ENCODE measurements at regions not wholly inside any gene's neighbourhood (a gene's known extent, or its start where the extent isn't known, plus 50 kb on each side); places are given as distances from the start of the nearest gene placed in this dataset.

DNA sequence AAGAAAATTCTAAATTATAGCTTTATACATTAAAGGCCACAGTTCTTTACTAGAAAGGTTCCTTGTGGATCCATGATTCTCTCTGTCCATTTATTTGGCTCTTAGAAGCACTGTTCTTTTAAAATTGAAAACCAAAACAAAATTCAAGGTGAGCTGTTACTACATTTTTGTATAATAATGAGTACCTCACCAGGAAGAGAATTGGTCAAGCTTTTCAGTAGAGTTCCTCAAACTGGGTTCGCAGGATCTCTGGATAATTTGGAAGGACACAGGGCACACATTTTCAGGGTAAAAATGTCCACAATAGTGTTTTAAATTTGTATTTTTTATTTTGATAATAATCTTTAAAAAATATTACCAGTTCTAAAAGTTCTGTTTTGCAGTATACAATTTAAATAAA, 93.0 kb downstream of the PPP1R3A start:
- Histone ChIP-seq H3K27ac (ENCODE audit: low read depth) (no peak overlapping the region), H3K4me1 (ENCODE audit: insufficient read depth) (no peaks in the 10 kb centered on the region), H3K36me3 (ENCODE audit: insufficient read depth) (no peaks in the 10 kb centered on the region), H3K4me3 (ENCODE audit: low read depth, low read length) (no peak overlapping the region)
- WGBS, result 95% methylated on average over 1 of the region's 1 CpG
- no peak for DNase-seq (ENCODE audit: extremely low spot score)

- no peak overlapping the region for H3K4me3 ChIP-seq (ENCODE audit: low read depth, low read length)
- no peaks in the 10 kb centered on the region for H3K36me3 ChIP-seq (ENCODE audit: insufficient read depth)
- DNase-seq (ENCODE audit: extremely low spot score), result no peak
- H3K27ac ChIP-seq (ENCODE audit: low read depth), result no peak overlapping the region
- H3K4me1 ChIP-seq (ENCODE audit: insufficient read depth), result no peaks in the 10 kb centered on the region
- 52% methylated on average over 3 of the region's 3 CpGs for WGBS
Measured at GRCh38 chr7:113824117-113824823, 94.5 kb downstream of the PPP1R3A start.

DNA sequence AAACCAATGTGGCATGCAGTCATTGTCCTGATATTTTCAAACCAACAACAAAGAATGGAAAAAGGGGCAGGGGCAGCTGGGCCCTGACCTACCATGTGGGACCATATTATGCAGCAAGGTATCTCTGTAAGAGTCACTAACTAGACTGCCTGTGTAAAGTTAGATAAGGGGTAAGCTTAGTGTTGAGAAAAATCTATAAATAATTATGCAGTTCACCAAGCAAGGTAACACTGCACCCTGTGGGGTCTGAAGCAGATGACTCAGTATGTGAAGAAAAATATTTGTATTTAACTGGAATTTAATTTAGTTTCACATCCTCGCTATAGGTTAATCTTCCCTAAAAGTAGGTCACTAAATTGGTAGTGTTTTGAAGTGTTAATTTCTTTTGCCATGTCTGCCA, 99.3 kb downstream of the PPP1R3A start:
- no peak overlapping the region for H3K4me3 ChIP-seq (ENCODE audit: low read depth, low read length)
- H3K4me1 ChIP-seq (ENCODE audit: insufficient read depth), result no peaks in the 10 kb centered on the region
- H3K36me3 ChIP-seq (ENCODE audit: insufficient read depth), result no peaks in the 10 kb centered on the region
- WGBS, result 70% methylated on average over 1 of the region's 1 CpG
- H3K27ac ChIP-seq (ENCODE audit: low read depth), result no peak overlapping the region
- no peak for DNase-seq (ENCODE audit: extremely low spot score)

GRCh38 chr7:113816639-113817038, 102.2 kb downstream of the PPP1R3A start:
- H3K4me1 ChIP-seq (ENCODE audit: insufficient read depth), result no peaks in the 10 kb centered on the region
- H3K36me3 ChIP-seq (ENCODE audit: insufficient read depth), result no peaks in the 10 kb centered on the region
- no peak overlapping the region for H3K4me3 ChIP-seq (ENCODE audit: low read depth, low read length)
- no peak for DNase-seq (ENCODE audit: extremely low spot score)
- H3K27ac ChIP-seq (ENCODE audit: low read depth), result no peak overlapping the region

- no peak for DNase-seq (ENCODE audit: extremely low spot score)
- Histone ChIP-seq H3K36me3 (ENCODE audit: insufficient read depth) (no peaks in the 10 kb centered on the region), H3K4me3 (ENCODE audit: low read depth, low read length) (no peak overlapping the region), H3K27ac (ENCODE audit: low read depth) (no peak overlapping the region), H3K4me1 (ENCODE audit: insufficient read depth) (no peaks in the 10 kb centered on the region)
- 73% methylated on average over 1 of the region's 1 CpG for WGBS
Measured at GRCh38 chr7:113813471-113813870, 105.3 kb downstream of the PPP1R3A start.

DNA sequence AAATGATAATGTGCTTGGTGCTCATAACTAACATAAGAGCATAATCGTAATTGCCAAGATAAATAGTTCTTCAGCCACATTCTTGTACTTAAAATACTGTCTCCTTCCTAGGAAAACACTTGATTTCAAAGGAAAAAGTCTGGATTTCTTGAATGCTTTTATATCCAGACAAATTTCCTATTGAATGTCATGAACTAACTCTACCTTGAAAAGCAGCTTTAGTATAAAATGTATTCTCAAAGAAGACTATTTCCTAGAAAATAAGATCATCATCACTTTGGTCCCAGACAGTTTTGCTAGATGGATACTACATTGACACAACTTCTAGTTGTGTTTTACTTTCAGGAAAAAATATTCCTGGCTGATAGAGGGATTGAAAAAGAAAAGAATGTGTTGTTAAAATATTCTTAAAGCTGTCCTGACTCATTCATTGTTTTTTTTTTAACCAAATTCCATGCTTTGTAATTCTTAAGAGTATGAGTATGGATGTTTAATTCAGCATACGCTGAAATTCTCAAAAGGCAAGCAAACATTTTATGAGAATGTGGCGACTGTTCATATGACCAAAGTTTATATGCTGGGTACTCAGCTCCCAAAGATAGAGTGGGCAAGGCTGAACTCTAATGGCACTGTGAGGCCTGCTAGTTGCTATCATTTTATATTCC, 106.1 kb downstream of the PPP1R3A start:
- Histone ChIP-seq H3K27ac (ENCODE audit: low read depth) (no peak overlapping the region), H3K36me3 (ENCODE audit: insufficient read depth) (no peaks in the 10 kb centered on the region), H3K4me3 (ENCODE audit: low read depth, low read length) (no peak overlapping the region), H3K4me1 (ENCODE audit: insufficient read depth) (no peaks in the 10 kb centered on the region)
- 75% methylated on average over 3 of the region's 3 CpGs for WGBS
- DNase-seq (ENCODE audit: extremely low spot score), result no peak

DNA sequence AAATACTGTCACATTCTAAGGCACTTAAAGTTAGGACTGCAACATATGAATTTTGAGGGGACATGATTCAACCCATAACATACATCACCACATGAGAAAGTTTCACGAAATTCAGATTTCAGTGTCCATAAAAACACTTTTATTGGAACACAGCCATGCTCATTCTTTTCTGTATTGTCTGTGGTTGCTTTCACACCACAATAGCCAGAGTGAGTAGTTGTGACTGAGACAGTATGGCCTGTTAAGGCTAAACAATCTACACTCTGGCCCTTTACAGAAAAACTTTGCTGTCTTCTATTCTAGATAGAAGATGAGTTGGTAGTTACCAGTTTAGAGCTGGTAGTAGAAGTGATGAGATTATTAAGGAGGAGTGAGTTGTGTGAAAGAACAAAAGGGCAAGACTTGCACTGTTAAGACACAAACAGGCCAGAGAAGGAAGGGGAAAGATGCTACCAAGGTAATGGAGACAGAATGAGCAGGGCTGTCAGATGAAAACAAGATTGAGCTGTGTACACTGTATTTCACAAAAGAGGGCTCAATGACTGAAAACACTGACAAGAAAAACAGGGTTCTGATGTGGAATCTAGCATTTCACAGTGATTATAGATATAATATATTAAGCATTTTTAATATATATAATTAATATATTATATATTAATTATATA, 108.6 kb downstream of the PPP1R3A start:
- 81% methylated on average over 1 of the region's 1 CpG for WGBS

GRCh38 chr7:113809581-113809980, 109.2 kb downstream of the PPP1R3A start:
- Histone ChIP-seq H3K27ac (ENCODE audit: low read depth) (no peak overlapping the region), H3K4me1 (ENCODE audit: insufficient read depth) (no peaks in the 10 kb centered on the region), H3K4me3 (ENCODE audit: low read depth, low read length) (no peak overlapping the region), H3K36me3 (ENCODE audit: insufficient read depth) (no peaks in the 10 kb centered on the region)
- WGBS, result 80% methylated on average over 3 of the region's 3 CpGs
- DNase-seq (ENCODE audit: extremely low spot score), result no peak

More for the DNA sequence above, 108.6 kb downstream of the PPP1R3A start:
- H3K4me3 ChIP-seq (ENCODE audit: low read depth, low read length), result no peak overlapping the region
- H3K27ac ChIP-seq (ENCODE audit: low read depth), result no peak overlapping the region
- no peak for DNase-seq (ENCODE audit: extremely low spot score)
- no peaks in the 10 kb centered on the region for H3K36me3 ChIP-seq (ENCODE audit: insufficient read depth)
- no peaks in the 10 kb centered on the region for H3K4me1 ChIP-seq (ENCODE audit: insufficient read depth)

GRCh38 chr7:113806633-113807327, 112.0 kb downstream of the PPP1R3A start:
- DNase-seq (ENCODE audit: extremely low spot score), result no peak
- no peaks in the 10 kb centered on the region for H3K4me1 ChIP-seq (ENCODE audit: insufficient read depth)
- 76% methylated on average over 7 of the region's 7 CpGs for WGBS
- no peak overlapping the region for H3K4me3 ChIP-seq (ENCODE audit: low read depth, low read length)
- no peak overlapping the region for H3K27ac ChIP-seq (ENCODE audit: low read depth)
- H3K36me3 ChIP-seq (ENCODE audit: insufficient read depth), result no peaks in the 10 kb centered on the region

- H3K27ac ChIP-seq (ENCODE audit: low read depth), result no peak overlapping the region
- H3K4me3 ChIP-seq (ENCODE audit: low read depth, low read length), result no peak overlapping the region
- no peaks in the 10 kb centered on the region for H3K4me1 ChIP-seq (ENCODE audit: insufficient read depth)
- 72% methylated on average over 1 of the region's 1 CpG for WGBS
- H3K36me3 ChIP-seq (ENCODE audit: insufficient read depth), result no peaks in the 10 kb centered on the region
- DNase-seq (ENCODE audit: extremely low spot score), result no peak
Measured at GRCh38 chr7:113805976-113806375, 112.8 kb downstream of the PPP1R3A start.

DNA sequence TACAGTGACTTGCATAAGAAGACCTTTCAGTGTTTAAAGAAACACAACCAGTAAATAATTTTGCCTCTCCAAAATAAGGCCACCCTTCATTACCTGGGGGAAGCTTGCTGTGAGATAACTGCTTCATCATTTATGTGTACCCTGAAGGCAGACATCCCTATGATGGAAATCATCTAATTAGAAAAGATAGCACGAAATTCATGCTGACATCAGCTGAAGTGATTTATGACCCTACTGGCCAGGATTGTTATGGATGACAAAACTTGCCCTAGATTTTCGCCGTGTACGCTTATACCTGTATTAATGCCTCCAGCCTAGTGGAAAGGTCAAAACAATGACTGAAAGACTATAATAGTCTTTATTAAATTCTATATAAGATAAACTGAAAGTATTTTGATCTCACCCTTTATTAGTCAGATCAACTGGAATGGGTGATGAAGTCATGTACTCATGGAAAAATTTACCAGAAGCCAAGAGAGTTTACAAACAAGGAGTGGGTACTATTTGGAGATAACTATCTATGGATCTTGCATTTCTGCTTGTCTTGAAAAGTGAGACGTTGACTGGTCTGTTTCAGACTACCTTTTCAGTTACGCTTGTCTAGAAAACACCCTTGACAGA, 114.2 kb downstream of the PPP1R3A start:
- Histone ChIP-seq H3K4me1 (ENCODE audit: insufficient read depth) (no peaks in the 10 kb centered on the region), H3K27ac (ENCODE audit: low read depth) (no peak overlapping the region), H3K36me3 (ENCODE audit: insufficient read depth) (no peaks in the 10 kb centered on the region), H3K4me3 (ENCODE audit: low read depth, low read length) (no peak overlapping the region)
- DNase-seq (ENCODE audit: extremely low spot score), result no peak
- WGBS, result 81% methylated on average over 6 of the region's 6 CpGs

DNA sequence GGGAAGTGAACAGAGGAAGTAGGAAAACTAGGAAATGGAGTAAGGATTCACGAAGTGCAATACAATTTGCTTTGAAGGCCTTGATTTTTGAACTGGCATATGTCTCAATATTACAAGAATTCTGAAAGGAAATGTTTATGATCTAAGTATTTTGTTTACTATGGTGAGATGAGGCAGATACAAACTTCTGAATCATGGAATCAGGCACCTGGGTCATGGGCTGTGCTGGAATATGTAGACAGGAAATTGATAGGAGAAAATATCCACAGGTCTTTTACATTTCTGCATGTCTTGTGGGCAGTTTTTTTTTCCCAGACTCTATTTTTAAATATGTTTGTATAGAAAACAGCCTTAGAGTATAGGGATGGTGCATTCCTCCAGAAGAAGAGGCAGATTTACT, 117.1 kb downstream of the PPP1R3A start:
- no peak overlapping the region for H3K27ac ChIP-seq (ENCODE audit: low read depth)
- no peak overlapping the region for H3K4me3 ChIP-seq (ENCODE audit: low read depth, low read length)
- WGBS, result 88% methylated on average over 1 of the region's 1 CpG
- H3K4me1 ChIP-seq (ENCODE audit: insufficient read depth), result no peaks in the 10 kb centered on the region
- no peaks in the 10 kb centered on the region for H3K36me3 ChIP-seq (ENCODE audit: insufficient read depth)
- no peak for DNase-seq (ENCODE audit: extremely low spot score)

- no peaks in the 10 kb centered on the region for H3K4me1 ChIP-seq (ENCODE audit: insufficient read depth)
- DNase-seq (ENCODE audit: extremely low spot score), result no peak
- no peaks in the 10 kb centered on the region for H3K36me3 ChIP-seq (ENCODE audit: insufficient read depth)
- H3K4me3 ChIP-seq (ENCODE audit: low read depth, low read length), result no peak overlapping the region
- no peak overlapping the region for H3K27ac ChIP-seq (ENCODE audit: low read depth)
- 64% methylated on average over 2 of the region's 2 CpGs for WGBS
Measured at GRCh38 chr7:113800826-113801225, 118.0 kb downstream of the PPP1R3A start.

All from urinary bladder (tissue), 3 donors.